OCI-LY3 (cell line): ENCODE measurements at regions not wholly inside any gene's neighbourhood (a gene's known extent, or its start where the extent isn't known, plus 50 kb on each side); places are given as distances from the start of the nearest gene placed in this dataset.

Experiments
- CTCF ChIP-seq: fragments of 200-600, 300-600 bp; sonication (generic); IDR thresholded peaks from 2 replicates; pipeline ENCODE4 v1.5.1; 2014; ENCODE audit warnings: antibody characterized with exemption, low read length, low read depth
- EZH2phosphoT487 ChIP-seq: fragments of 200-600 bp; shearing (Covaris generic); IDR thresholded peaks from 2 replicates; pipeline ENCODE4 v1.6.1; 2018; ENCODE audit warnings: antibody characterized with exemption, mixed run types, low read depth

- TF ChIP-seq CTCF: no peak
- TF ChIP-seq EZH2phosphoT487: no peak
Measured at GRCh38 chr4:31998807-31999206, 1278.6 kb downstream of the PCDH7 start.
